ENCODE measurements at regions not wholly inside any gene's neighbourhood (a gene's known extent, or its start where the extent isn't known, plus 50 kb on each side); places are given as distances from the start of the nearest gene placed in this dataset.
A peak's percentile ranks its signal among the peaks of the same experiment; 100 is the strongest.

GRCh38 chr2:121994238-121995206 lies 239.1 kb downstream of the TSN start:
- H3K27ac ChIP-seq = no peak overlapping the region
- no peak for ATAC-seq (ENCODE audit: low FRiP score in 2 of 2)
- no peaks in the 10 kb centered on the region for H3K27me3 ChIP-seq
- peaks cover 4 to 10% (median 8%) of the 10 kb centered on the region in 4 donors for H3K4me1 ChIP-seq
- no peak overlapping the region for H3K4me3 ChIP-seq
- H3K9me3 ChIP-seq = no peaks in the 10 kb centered on the region
- whole genome bisulfite sequencing, 2 donors = 60 to 84% methylated on average over 3 of the region's 3 CpGs
- TF ChIP-seq POLR2A (IDR thresholded peaks at IDR 0.05) (no peak), CTCF (IDR thresholded peaks at IDR 0.05) (no peak), EP300 (IDR thresholded peaks at IDR 0.05) (no peak), POLR2AphosphoS5 (IDR thresholded peaks at IDR 0.05) (no peak)
- no peaks in the 10 kb centered on the region for H3K36me3 ChIP-seq
- DNase-seq = no peak

GRCh38 chr2:121998751-121999150 lies 243.3 kb downstream of the TSN start:
- ATAC-seq (ENCODE audit: low FRiP score in 2 of 2) = no peak
- no peaks in the 10 kb centered on the region for H3K36me3 ChIP-seq
- H3K4me3 ChIP-seq = no peak overlapping the region
- no peaks in the 10 kb centered on the region for H3K27me3 ChIP-seq
- H3K9me3 ChIP-seq = no peaks in the 10 kb centered on the region
- no peak for TF ChIP-seq POLR2A (IDR thresholded peaks at IDR 0.05)
- TF ChIP-seq EP300 (IDR thresholded peaks at IDR 0.05) = no peak
- TF ChIP-seq CTCF (IDR thresholded peaks at IDR 0.05) = no peak
- TF ChIP-seq POLR2AphosphoS5 (IDR thresholded peaks at IDR 0.05) = no peak
- no peak overlapping the region for H3K27ac ChIP-seq
- WGBS, 2 donors = 37 to 49% methylated on average over 2 to 4 of the region's 4 CpGs
- DNase-seq = no peak
- peaks cover 4 to 16% (median 9%) of the 10 kb centered on the region in 4 donors for H3K4me1 ChIP-seq

GRCh38 chr2:121999264-121999663 lies 243.8 kb downstream of the TSN start:
- WGBS, 2 donors = 31 to 36% methylated on average over 6 of the region's 6 CpGs
- ATAC-seq (ENCODE audit: low FRiP score in 2 of 2) (no peak), DNase-seq (no peak)
- H3K4me1 ChIP-seq = peaks cover 4 to 16% (median 9%) of the 10 kb centered on the region in 4 donors
- no peaks in the 10 kb centered on the region for H3K36me3 ChIP-seq
- H3K27ac ChIP-seq = no peak overlapping the region
- no peak for TF ChIP-seq POLR2A (IDR thresholded peaks at IDR 0.05)
- TF ChIP-seq POLR2AphosphoS5 (IDR thresholded peaks at IDR 0.05) = peak in 1 of 2 donors; percentile 76
- TF ChIP-seq EP300 (IDR thresholded peaks at IDR 0.05) = peak in 1 of 4 donors; percentile 27
- no peak for TF ChIP-seq CTCF (IDR thresholded peaks at IDR 0.05)
- no peaks in the 10 kb centered on the region for H3K9me3 ChIP-seq
- H3K4me3 ChIP-seq = no peak overlapping the region
- no peaks in the 10 kb centered on the region for H3K27me3 ChIP-seq

GRCh38 chr2:122000556-122001340 lies 245.3 kb downstream of the TSN start:
- Histone ChIP-seq H3K27me3 (no peaks in the 10 kb centered on the region), H3K9me3 (no peaks in the 10 kb centered on the region), H3K4me3 (no peak overlapping the region), H3K4me1 (peaks cover 4 to 16% (median 9%) of the 10 kb centered on the region in 4 donors), H3K36me3 (no peaks in the 10 kb centered on the region), H3K27ac (no peak overlapping the region)
- WGBS, 2 donors = 93 to 95% methylated on average over 21 of the region's 21 CpGs
- DNase-seq (peak in 1 of 2 donors; percentile 60), ATAC-seq (ENCODE audit: low FRiP score in 2 of 2) (peak in 1 of 2 donors; percentile 16)
- TF ChIP-seq EP300 (IDR thresholded peaks at IDR 0.05) (no peak), CTCF (IDR thresholded peaks at IDR 0.05) (no peak), POLR2AphosphoS5 (IDR thresholded peaks at IDR 0.05) (no peak)
